ENCODE measurements at regions not wholly inside any gene's neighbourhood (a gene's known extent, or its start where the extent isn't known, plus 50 kb on each side); places are given as distances from the start of the nearest gene placed in this dataset.

DNA sequence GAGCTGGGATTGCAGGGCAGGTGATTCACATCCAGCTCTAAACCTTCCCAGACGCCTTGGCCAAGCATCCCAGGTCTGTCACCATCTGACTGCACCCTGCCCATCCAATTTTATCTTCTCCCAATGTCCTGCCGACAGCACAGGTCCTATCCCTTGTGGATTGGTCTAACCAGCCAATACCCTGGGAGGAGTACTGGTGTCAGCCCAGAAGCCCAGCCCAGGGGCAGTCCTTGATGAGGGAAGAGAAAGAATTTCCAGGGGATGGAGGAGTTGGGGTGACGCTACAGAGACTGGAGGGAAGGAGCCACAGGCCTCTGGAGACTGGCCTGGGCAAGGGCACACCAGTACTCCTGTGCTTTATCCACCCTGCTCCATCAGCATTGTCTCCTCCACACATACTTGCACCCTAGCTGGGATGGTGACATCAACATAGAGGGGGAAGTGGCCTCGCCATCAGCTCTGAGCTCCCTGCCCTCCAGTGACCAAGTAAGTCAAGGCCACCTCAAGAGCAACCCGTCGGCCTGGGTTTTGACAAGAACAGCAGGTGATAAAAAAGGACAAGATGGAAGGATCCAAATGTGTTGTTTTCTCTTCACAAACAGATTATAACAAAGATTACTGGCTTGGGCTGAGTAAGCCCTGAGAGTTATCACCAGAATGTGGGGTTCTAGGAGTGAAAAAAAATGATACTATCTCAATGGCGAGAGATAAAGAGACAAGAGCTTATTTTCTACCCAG, 114.6 kb downstream of the AQP9 start:
- no peaks in the 10 kb centered on the region for H3K9me3 Mint-ChIP-seq (ENCODE audit: low read depth, unreplicated experiment)
- no peak overlapping the region for H3K27ac Mint-ChIP-seq (ENCODE audit: unreplicated experiment)
- CTCF ChIA-PET = interaction anchor here (1.2 kb wide), 1 partner anchor 352 kb away, joined by 3 read pairs; no protein-coding TSS in a partner anchor
- TF ChIP-seq, protein P1, sequence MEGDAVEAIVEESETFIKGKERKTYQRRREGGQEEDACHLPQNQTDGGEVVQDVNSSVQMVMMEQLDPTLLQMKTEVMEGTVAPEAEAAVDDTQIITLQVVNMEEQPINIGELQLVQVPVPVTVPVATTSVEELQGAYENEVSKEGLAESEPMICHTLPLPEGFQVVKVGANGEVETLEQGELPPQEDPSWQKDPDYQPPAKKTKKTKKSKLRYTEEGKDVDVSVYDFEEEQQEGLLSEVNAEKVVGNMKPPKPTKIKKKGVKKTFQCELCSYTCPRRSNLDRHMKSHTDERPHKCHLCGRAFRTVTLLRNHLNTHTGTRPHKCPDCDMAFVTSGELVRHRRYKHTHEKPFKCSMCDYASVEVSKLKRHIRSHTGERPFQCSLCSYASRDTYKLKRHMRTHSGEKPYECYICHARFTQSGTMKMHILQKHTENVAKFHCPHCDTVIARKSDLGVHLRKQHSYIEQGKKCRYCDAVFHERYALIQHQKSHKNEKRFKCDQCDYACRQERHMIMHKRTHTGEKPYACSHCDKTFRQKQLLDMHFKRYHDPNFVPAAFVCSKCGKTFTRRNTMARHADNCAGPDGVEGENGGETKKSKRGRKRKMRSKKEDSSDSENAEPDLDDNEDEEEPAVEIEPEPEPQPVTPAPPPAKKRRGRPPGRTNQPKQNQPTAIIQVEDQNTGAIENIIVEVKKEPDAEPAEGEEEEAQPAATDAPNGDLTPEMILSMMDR (IDR thresholded peaks at IDR 0.05; ENCODE audit: unreplicated experiment) = no peak
- H3K4me1 Mint-ChIP-seq (ENCODE audit: low read depth, unreplicated experiment) = no peaks in the 10 kb centered on the region
- DNase-seq = no peak
- BruUV-seq (replicated peaks) = no TSS peak
- no peaks in the 10 kb centered on the region for H3K36me3 Mint-ChIP-seq (ENCODE audit: insufficient read depth, unreplicated experiment)
- no peak overlapping the region for H3K4me3 Mint-ChIP-seq (ENCODE audit: low read depth, unreplicated experiment)
- H3K27me3 Mint-ChIP-seq (ENCODE audit: unreplicated experiment) = no peaks in the 10 kb centered on the region
- intact Hi-C loops (cut with micrococcal nuclease; ENCODE audit: unreplicated experiment) = no loop called here

DNA sequence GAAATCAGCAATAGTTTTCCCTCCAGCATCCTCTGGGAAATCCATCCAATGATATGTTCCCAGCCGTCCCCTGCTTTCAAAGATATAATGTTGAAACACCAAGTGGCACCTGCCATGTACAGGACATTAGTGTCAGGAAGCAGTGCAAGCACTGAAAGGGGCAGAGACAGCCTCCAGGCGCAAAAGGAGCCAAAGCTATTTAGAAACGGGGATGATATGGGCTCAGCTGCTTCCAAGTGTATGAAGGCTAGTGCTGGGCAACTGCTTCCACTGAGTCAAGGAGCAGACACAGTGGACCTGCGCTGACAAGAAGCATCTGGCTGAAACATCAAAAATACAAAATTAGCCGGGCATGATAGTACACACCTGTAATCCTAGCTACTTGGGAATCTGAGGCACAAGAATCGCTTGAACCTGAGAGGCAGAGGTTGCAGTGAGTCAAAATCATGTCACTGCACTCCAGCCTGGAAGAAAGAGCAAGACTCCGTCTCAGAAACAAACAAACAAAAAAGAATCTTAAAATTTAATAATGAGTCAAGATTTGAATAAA, 119.7 kb downstream of the AQP9 start:
- no peaks in the 10 kb centered on the region for H3K27me3 Mint-ChIP-seq (ENCODE audit: unreplicated experiment)
- TF ChIP-seq, protein P1 (IDR thresholded peaks at IDR 0.05; ENCODE audit: unreplicated experiment) = no peak
- no peaks in the 10 kb centered on the region for H3K9me3 Mint-ChIP-seq (ENCODE audit: low read depth, unreplicated experiment)
- CTCF ChIA-PET = no interaction called here
- peaks cover 7% of the 10 kb centered on the region for H3K4me1 Mint-ChIP-seq (ENCODE audit: low read depth, unreplicated experiment)
- DNase-seq = no peak
- H3K27ac Mint-ChIP-seq (ENCODE audit: unreplicated experiment) = no peak overlapping the region
- H3K36me3 Mint-ChIP-seq (ENCODE audit: insufficient read depth, unreplicated experiment) = no peaks in the 10 kb centered on the region
- intact Hi-C loops (cut with micrococcal nuclease; ENCODE audit: unreplicated experiment) = no loop called here
- H3K4me3 Mint-ChIP-seq (ENCODE audit: low read depth, unreplicated experiment) = no peak overlapping the region
- no TSS peak for BruUV-seq (replicated peaks)

DNA sequence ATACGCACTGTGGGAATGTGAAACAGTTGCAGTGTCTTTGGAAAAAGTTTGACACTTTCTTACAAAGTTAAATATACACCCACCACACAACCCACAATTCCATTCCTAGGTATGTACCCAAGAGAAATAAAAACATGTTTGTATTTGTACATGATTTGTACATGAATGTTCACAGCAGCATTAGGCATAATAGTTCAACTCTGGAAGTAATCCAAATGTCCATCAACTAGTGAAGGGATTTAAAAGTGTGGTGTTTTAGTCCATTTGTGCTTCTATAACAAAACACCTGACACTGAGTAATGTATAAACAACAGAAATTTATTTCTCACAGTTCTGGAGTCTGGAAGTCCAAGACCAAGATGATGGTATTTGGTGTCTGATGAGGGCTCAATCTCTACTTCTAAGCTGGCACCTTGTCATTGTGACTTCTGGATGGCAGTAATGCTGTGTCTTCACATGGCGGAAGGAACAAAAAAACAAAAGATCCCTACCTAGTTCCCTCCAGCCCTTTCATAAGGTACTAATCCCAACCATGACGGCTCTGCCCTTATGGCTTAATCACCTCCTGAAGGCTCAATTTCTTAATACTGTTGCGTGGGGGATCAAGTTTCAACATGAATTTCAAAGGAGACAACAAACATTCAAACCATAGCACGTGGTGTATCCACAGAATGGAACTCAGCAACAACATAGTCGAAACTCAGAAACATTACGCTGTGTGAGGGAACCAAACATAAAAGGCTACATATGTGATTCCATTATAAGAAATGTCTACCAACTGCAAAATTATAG, 120.5 kb downstream of the AQP9 start:
- intact Hi-C loops (cut with micrococcal nuclease; ENCODE audit: unreplicated experiment) = no loop called here
- DNase-seq = no peak
- CTCF ChIA-PET = no interaction called here
- H3K4me1 Mint-ChIP-seq (ENCODE audit: low read depth, unreplicated experiment) = peaks cover 7% of the 10 kb centered on the region
- H3K27ac Mint-ChIP-seq (ENCODE audit: unreplicated experiment) = no peak overlapping the region
- BruUV-seq (replicated peaks) = no TSS peak
- H3K27me3 Mint-ChIP-seq (ENCODE audit: unreplicated experiment) = no peaks in the 10 kb centered on the region
- TF ChIP-seq, protein P1 (IDR thresholded peaks at IDR 0.05; ENCODE audit: unreplicated experiment) = no peak
- H3K9me3 Mint-ChIP-seq (ENCODE audit: low read depth, unreplicated experiment) = no peaks in the 10 kb centered on the region
- H3K36me3 Mint-ChIP-seq (ENCODE audit: insufficient read depth, unreplicated experiment) = no peaks in the 10 kb centered on the region
- H3K4me3 Mint-ChIP-seq (ENCODE audit: low read depth, unreplicated experiment) = no peak overlapping the region

- no TSS peak for BruUV-seq (replicated peaks)
- TF ChIP-seq, protein P1 (IDR thresholded peaks at IDR 0.05; ENCODE audit: unreplicated experiment) = no peak
- H3K9me3 Mint-ChIP-seq (ENCODE audit: low read depth, unreplicated experiment) = no peaks in the 10 kb centered on the region
- H3K36me3 Mint-ChIP-seq (ENCODE audit: insufficient read depth, unreplicated experiment) = no peaks in the 10 kb centered on the region
- H3K4me3 Mint-ChIP-seq (ENCODE audit: low read depth, unreplicated experiment) = no peak overlapping the region
- no peaks in the 10 kb centered on the region for H3K27me3 Mint-ChIP-seq (ENCODE audit: unreplicated experiment)
- intact Hi-C loops (cut with micrococcal nuclease; ENCODE audit: unreplicated experiment) = no loop called here
- peaks cover 7% of the 10 kb centered on the region for H3K4me1 Mint-ChIP-seq (ENCODE audit: low read depth, unreplicated experiment)
- CTCF ChIA-PET = interaction anchor here (0.6 kb wide), 1 partner anchor 9 kb away, joined by 3 read pairs; no protein-coding TSS in a partner anchor
- H3K27ac Mint-ChIP-seq (ENCODE audit: unreplicated experiment) = no peak overlapping the region
- no peak for DNase-seq
Observed at GRCh38 chr15:58260205-58260724, 122.1 kb downstream of the AQP9 start.
